ENCODE measurements at regions not wholly inside any gene's neighbourhood (a gene's known extent, or its start where the extent isn't known, plus 50 kb on each side); places are given as distances from the start of the nearest gene placed in this dataset.

DNA sequence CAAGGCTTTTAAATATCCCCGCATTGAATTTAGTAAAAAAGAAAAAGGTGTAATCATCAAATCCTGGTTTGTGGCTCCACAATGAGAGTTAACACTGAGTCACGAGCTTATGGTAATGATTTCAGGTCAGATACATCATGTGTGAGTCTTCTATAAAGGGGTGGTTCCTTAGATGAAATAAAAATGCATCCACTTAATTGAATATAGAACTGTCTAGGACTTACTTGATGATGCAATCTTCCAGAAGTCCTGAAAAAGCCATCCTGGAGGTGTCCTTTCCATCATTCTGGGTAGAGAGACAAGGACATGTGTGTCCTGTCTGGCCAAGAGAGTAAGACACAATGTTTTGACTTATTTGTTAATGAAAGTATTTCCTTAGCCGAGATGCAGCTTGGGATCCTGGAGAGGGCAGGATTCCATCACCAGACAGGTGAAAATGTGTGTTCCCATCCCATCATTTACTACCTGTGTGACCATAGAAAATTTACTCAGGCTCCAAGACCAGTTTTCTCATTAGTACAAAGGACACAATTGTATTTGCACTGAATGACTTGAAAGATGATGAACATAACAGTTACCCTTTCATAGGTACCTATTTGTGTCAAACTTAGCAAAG, 1539.8 kb upstream of the PIK3C3 start:
- no peak for TF ChIP-seq POLR2A (IDR thresholded peaks at IDR 0.05)
- TF ChIP-seq CTCF (IDR thresholded peaks at IDR 0.05) = no peak
- TF ChIP-seq EP300 (IDR thresholded peaks at IDR 0.05; ENCODE audit: low read depth) = no peak
